ENCODE measurements at regions not wholly inside any gene's neighbourhood (a gene's known extent, or its start where the extent isn't known, plus 50 kb on each side); places are given as distances from the start of the nearest gene placed in this dataset.

DNA sequence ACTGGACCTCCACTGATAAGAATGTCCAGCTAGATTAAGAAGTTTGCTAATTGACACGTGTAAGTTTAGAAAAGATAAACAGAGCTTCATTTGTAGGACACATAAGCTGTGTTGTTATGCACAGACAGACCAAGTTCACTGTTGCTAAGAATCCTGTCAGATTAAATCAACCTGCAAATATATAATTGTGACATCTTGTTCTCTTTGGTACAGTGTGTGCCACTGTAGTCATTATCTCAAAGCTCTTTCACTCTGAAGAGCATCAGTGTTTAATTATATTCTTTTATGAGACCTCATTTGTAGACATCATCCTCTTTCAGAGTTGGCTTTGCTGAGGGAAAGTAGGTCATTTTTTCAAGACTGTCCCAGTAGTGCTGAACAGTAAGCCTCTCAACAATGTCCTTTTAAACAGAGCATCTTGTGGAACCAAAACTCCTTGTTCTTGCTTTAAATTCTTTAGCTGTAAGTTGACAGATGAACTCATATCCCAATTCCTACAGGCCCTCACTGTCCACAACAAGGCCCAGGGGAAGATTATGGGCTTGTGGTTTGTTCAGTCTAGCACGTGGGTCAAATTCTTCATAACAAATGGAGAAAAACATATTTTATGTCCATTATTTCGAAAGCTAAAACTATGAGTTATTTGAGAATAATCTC lies 252.4 kb downstream of the HDGFL1 start:
- DNase-seq: no peak

- DNase-seq: no peak
Observed at GRCh38 chr6:22825210-22825609, 255.8 kb downstream of the HDGFL1 start.

GRCh38 chr6:22826961-22827360 lies 257.6 kb downstream of the HDGFL1 start:
- no peak for DNase-seq

DNA sequence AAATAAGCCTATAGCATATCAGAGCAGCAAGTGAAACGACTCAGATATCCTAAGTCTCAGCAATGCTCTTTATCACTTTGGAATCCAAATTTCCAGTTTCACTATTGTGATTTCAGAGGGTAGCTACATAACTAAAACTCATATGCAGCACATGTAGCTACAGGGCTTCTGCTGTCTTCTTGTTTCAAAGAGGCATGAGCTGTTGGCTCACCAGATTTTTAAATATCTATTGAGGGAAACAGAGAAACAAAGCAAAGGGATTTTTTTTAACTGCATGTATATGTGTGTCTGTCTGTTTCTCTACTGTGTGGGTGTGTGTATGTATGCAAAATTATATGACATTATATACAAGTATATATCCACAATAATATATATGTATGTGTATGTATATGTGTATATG lies 258.4 kb downstream of the HDGFL1 start:
- no peak for DNase-seq

GRCh38 chr6:22828179-22829062 lies 259.1 kb downstream of the HDGFL1 start:
- no peak for DNase-seq

- no peak for DNase-seq
Observed at GRCh38 chr6:22829070-22829469, 259.7 kb downstream of the HDGFL1 start.

DNA sequence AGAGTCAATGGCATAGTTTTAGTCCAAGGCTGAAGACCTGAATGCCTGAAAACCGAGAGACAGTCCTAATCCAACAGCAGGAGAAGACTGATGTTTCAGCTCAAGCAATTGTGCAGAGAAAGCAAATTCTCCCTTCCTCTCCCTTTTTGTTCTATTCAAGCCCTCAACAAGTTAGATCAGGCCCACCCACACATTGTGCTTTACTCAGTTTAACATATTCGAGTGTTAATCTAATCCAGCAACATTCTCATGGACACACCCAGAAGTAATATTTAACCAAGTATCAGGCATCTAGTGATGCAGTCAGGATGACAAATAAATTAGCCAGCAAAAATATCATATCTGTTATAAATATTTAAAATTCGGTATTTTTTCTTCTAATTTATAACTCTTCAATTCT lies 261.1 kb downstream of the HDGFL1 start:
- no peak for DNase-seq

- no peak for DNase-seq
Observed at GRCh38 chr6:22833191-22833590, 263.8 kb downstream of the HDGFL1 start.

- DNase-seq: no peak
Observed at GRCh38 chr6:22838345-22838744, 269.0 kb downstream of the HDGFL1 start.

DNA sequence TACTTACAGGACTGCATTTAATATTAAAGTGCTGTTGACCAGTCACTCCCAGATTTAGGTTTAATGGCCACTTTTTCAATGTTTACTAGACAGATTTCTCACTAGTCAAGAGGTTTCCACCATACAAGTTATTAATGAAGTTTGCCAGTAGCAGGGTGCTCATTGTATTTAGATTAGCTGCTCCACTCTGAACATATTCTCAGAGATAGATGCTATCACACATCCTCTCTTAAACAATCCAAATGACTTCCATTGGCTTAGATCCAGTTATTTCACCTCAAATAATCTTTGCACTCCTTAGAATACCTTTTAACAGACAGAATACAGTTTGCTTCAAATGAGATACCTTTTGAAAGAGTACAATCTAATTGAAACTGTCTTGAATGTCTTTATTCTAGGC lies 276.1 kb downstream of the HDGFL1 start:
- no peak for DNase-seq

DNA sequence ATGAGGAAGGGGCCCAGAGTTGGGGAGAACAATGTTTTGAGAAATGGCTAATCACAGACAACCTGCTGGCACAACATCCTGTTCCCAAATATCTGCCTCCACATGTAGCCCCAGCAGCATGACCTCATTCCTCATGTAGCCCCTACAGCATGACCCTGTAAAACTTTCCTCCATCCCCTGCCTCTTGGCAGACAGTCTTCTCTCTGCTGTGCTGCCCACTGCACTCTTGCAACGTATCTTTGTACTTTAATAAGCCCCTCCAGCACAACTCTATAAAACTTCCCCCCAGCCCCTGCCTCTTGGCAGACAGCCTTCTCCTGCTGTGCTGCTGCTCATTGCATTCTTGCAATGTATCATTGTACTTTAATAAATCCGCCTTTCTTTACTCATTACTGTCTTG lies 278.8 kb downstream of the HDGFL1 start:
- DNase-seq: no peak

DNA sequence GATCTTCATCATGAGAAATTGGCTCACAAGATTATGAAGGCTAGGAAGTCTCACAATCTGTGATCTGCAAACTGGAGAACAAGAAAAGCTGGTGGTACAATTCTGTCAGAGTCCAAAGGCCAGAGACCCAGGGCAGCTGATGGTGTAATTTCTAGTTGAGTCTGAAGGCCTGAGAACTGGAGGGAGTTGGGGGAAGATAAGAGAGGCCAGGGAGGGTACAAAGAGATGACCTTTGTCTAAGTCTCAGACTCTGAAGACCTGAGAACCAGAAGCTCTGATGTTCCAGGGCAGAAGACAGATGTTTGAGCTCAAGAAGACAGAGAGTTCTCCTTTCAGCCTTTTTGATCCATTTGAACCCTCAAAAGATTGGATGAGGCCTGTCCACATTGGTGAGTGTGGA lies 280.6 kb downstream of the HDGFL1 start:
- no peak for DNase-seq

GRCh38 chr6:22852101-22852500 lies 282.7 kb downstream of the HDGFL1 start:
- DNase-seq: no peak

DNA sequence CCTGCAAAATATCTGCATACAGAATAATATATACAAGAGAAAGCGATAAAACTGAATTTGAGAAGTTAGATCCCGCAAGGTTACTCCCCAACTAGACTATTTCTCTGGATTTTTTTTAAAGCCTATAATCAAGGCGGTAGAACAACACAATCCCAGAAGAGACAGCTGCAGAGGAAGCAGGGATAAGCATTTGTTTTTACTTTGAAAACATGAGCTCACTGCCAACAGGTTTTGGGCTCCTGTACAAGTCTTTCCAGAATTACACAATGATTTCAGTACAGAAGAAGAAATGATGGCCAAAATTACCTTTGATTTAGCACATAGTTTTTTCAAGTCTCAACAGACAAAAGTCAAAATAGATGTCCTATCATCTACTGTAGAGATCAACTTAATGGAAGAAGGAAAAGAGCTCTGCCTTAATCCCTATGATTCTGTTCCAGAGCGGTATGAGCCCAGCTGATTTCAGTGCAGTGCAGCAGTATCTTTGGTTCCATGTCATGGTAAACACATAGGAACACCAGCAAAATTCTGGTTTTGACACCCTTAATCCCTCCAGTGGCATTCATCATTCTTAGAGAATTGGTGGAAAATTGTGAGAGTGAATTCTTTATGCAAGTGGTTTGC lies 304.3 kb downstream of the HDGFL1 start:
- no peak for DNase-seq

DNA sequence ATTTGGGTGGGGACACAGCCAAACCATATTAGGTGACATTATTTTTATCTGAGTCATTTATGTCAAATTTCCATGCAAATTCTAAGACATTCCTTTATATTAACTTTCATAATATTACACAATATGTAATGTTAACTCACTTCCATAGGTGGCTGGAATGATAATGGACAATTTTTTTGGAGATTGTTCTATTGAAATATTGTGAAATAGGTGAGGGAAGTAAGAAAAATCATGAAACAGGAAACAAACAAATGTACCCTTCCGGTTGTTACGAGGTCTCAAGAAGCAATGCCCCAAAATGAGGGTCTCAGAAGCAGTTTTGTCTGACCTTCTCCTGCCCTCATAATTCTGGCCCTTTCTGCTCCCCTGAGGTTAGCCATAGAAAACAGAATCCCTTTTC lies 306.5 kb downstream of the HDGFL1 start:
- DNase-seq: no peak

GRCh38 chr6:22878324-22878701 lies 308.9 kb downstream of the HDGFL1 start:
- no peak for DNase-seq

GRCh38 chr6:22878706-22879105 lies 309.3 kb downstream of the HDGFL1 start:
- DNase-seq: no peak

- DNase-seq: peak; percentile 9
Observed at GRCh38 chr6:22880686-22881433, 311.5 kb downstream of the HDGFL1 start.

- DNase-seq: no peak
Observed at GRCh38 chr6:22882581-22882980, 313.2 kb downstream of the HDGFL1 start.

- no peak for DNase-seq
Observed at GRCh38 chr6:22883061-22883717, 313.8 kb downstream of the HDGFL1 start.

DNA sequence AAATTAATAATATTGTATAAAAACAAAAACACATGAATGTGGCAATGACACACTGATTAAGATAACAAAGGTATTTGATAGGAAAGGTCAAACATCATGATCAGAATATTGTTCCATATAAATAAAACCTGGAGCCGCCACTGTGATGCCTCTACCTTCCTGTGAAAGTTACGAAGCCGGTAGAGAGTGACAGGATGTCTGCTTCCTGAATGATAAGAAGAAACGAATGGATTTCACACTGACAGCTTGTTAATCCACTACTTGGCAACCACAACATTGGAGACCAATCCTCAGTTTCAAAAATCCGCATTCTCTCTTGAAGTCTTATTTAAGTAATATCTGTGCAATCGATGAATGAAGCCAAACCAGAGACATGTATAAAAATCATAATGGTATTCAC lies 315.1 kb downstream of the HDGFL1 start:
- no peak for DNase-seq

Measured in GOT3 (cell line).